ENCODE measurements at regions not wholly inside any gene's neighbourhood (a gene's known extent, or its start where the extent isn't known, plus 50 kb on each side); places are given as distances from the start of the nearest gene placed in this dataset.
"Not testable (repeated sequence)": the region's sequence is repeated elsewhere in the genome, so short reads cannot be mapped to it uniquely, and the experiment has no call there.

- not testable (repeated sequence) for TF ChIP-seq CTCF, POLR2AphosphoS5, EP300 (IDR thresholded peaks at IDR 0.05)
Observed at GRCh38 chr12:92231532-92231931, 85.9 kb upstream of the BTG1 start.
